Astrocyte (in vitro differentiated cells and primary cell): ENCODE measurements at regions not wholly inside any gene's neighbourhood (a gene's known extent, or its start where the extent isn't known, plus 50 kb on each side); places are given as distances from the start of the nearest gene placed in this dataset.

ENCODE experiments used
- DNase-seq: peaks from one replicate; pipeline ENCODE4 v3.0.0-alpha.2; 2010; ENCODE audit warnings: low read depth
- FAIRE-seq: peaks from 2 replicates; lab custom pipeline; 2011; peaks lifted over from hg19 to GRCh38; lab: Jason Lieb, UNC
- H2AFZ ChIP-seq: 2 replicates; pipeline ENCODE4 v1.6.0; 2012; ENCODE audit warnings: low read depth, low read length, inconsistent platforms
- H3K27ac ChIP-seq: 2 replicates; pipeline ENCODE4 v1.5.1; 2011; ENCODE audit warnings: low read depth, low read length, inconsistent platforms
- H3K27me3 ChIP-seq: 2 replicates; pipeline ENCODE4 v1.6.0; 2011; ENCODE audit warnings: low read length, inconsistent platforms; ENCODE audit not compliant: insufficient read depth
- H3K36me3 ChIP-seq: 2 replicates; pipeline ENCODE4 v1.5.1; 2011; ENCODE audit warnings: low read length, inconsistent platforms; ENCODE audit not compliant: insufficient read depth
- H3K4me1 ChIP-seq: 2 replicates; pipeline ENCODE4 v1.5.1; 2011; ENCODE audit warnings: low read length, inconsistent platforms; ENCODE audit not compliant: insufficient read depth
- H3K4me2 ChIP-seq: 2 replicates; pipeline ENCODE4 v1.6.0; 2012; ENCODE audit warnings: low read length, inconsistent platforms
- H3K4me3 ChIP-seq: 2 replicates; pipeline ENCODE4 v1.5.1; 2011; ENCODE audit warnings: low read depth, mild to moderate bottlenecking, low read length, inconsistent platforms; ENCODE audit not compliant: insufficient read depth
- H3K79me2 ChIP-seq: 2 replicates; pipeline ENCODE4 v1.6.0; 2012; ENCODE audit warnings: mild to moderate bottlenecking, low read length, inconsistent platforms; ENCODE audit not compliant: insufficient read depth
- H3K9ac ChIP-seq: 2 replicates; pipeline ENCODE4 v1.6.0; 2012; ENCODE audit warnings: mild to moderate bottlenecking, low read length, inconsistent platforms
- H3K9me3 ChIP-seq: 2 replicates; pipeline ENCODE4 v1.5.1; 2012; ENCODE audit warnings: low read depth, mild to moderate bottlenecking, low read length, inconsistent platforms; ENCODE audit not compliant: insufficient read depth
- H4K20me1 ChIP-seq: 2 replicates; pipeline ENCODE4 v1.6.0; 2012; ENCODE audit warnings: low read length, inconsistent platforms; ENCODE audit not compliant: insufficient read depth
- H3K27ac Mint-ChIP-seq: one replicate; pipeline ENCODE4 v1.8.0; 2021; ENCODE audit warnings: mild to moderate bottlenecking, mixed read lengths; ENCODE audit not compliant: unreplicated experiment
- H3K27me3 Mint-ChIP-seq: one replicate; pipeline ENCODE4 v1.8.0; 2021; ENCODE audit warnings: low read depth, mixed read lengths; ENCODE audit not compliant: unreplicated experiment
- H3K36me3 Mint-ChIP-seq: one replicate; pipeline ENCODE4 v1.8.0; 2021; ENCODE audit warnings: low read depth, mixed read lengths; ENCODE audit not compliant: unreplicated experiment
- H3K4me1 Mint-ChIP-seq: one replicate; pipeline ENCODE4 v1.8.0; 2021; ENCODE audit warnings: low read depth, mixed read lengths; ENCODE audit not compliant: unreplicated experiment
- H3K4me3 Mint-ChIP-seq: one replicate; pipeline ENCODE4 v1.8.0; 2021; ENCODE audit warnings: mild to moderate bottlenecking, moderate library complexity, mixed read lengths; ENCODE audit not compliant: unreplicated experiment
- H3K9me3 Mint-ChIP-seq: one replicate; pipeline ENCODE4 v1.8.0; 2021; ENCODE audit warnings: mild to moderate bottlenecking, mixed read lengths; ENCODE audit not compliant: unreplicated experiment
- EZH2 ChIP-seq: IDR thresholded peaks from 2 replicates; pipeline ENCODE4 v1.6.1; 2012; ENCODE audit warnings: mild to moderate bottlenecking, low read length, inconsistent platforms; ENCODE audit not compliant: insufficient read depth
- TF ChIP-seq, protein P1 (sequence below): IDR thresholded peaks from 2 replicates; pipeline ENCODE4 v1.5.1; 2011; ENCODE audit warnings: low read depth, mild to moderate bottlenecking, inconsistent platforms, low read length, moderate library complexity; ENCODE audit not compliant: insufficient read depth

GRCh38 chr16:6099102-6099501, 1001.5 kb upstream of the EEF2KMT start:
- Histone ChIP-seq H3K36me3 (no peaks in the 10 kb centered on the region), H3K9ac (no peak overlapping the region), H3K9me3 (no peaks in the 10 kb centered on the region), H3K27ac (no peak overlapping the region), H3K27me3 (no peaks in the 10 kb centered on the region), H2AFZ (no peak overlapping the region), H3K4me2 (no peak overlapping the region), H4K20me1 (no peaks in the 10 kb centered on the region), H3K4me1 (no peaks in the 10 kb centered on the region), H3K4me3 (no peak overlapping the region), H3K79me2 (no peaks in the 10 kb centered on the region)
- DNase-seq (no peak), FAIRE-seq (no peak)
- no peaks in the 10 kb centered on the region for H3K9me3 Mint-ChIP-seq
- H3K4me3 Mint-ChIP-seq = no peak overlapping the region
- H3K27me3 Mint-ChIP-seq = no peaks in the 10 kb centered on the region
- no peaks in the 10 kb centered on the region for H3K4me1 Mint-ChIP-seq
- no peak overlapping the region for H3K27ac Mint-ChIP-seq
- TF ChIP-seq, protein P1, sequence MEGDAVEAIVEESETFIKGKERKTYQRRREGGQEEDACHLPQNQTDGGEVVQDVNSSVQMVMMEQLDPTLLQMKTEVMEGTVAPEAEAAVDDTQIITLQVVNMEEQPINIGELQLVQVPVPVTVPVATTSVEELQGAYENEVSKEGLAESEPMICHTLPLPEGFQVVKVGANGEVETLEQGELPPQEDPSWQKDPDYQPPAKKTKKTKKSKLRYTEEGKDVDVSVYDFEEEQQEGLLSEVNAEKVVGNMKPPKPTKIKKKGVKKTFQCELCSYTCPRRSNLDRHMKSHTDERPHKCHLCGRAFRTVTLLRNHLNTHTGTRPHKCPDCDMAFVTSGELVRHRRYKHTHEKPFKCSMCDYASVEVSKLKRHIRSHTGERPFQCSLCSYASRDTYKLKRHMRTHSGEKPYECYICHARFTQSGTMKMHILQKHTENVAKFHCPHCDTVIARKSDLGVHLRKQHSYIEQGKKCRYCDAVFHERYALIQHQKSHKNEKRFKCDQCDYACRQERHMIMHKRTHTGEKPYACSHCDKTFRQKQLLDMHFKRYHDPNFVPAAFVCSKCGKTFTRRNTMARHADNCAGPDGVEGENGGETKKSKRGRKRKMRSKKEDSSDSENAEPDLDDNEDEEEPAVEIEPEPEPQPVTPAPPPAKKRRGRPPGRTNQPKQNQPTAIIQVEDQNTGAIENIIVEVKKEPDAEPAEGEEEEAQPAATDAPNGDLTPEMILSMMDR = no peak
- no peak for TF ChIP-seq EZH2
- H3K36me3 Mint-ChIP-seq = no peaks in the 10 kb centered on the region

DNA sequence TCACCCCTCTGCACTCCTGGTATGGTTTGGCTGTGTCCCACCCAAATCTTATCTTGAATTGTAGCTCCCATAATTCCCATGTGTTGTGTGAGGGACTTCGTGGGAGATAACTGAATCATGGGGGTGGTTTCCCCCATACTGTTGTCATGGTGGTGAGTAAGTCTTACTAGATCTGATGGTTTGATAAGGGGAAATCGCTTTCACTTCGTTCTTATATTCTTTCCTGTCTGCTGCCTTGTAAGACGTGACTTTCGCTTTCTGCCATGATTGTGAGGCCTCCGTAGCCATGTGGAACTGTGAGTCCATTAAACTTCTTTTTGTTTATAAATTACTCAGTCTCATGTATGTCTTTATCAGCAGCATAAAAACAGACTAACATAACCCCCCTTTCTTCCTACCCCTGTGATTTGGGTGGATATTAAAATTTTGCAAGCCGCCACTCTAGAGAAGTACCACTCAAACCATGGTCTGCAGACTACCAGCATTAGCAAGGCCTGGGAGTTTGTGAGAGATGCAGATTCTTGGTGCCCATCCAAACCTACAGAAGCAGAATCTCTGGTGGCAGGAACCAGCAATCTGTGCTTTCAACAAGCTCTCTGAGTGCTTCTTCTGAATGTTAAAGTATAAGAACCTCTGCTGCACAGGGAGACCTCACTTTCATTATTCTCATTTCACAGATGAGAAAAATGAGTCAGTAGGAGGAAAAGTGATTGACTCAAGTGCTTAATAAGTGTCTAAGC, 999.5 kb upstream of the EEF2KMT start:
- no peaks in the 10 kb centered on the region for H4K20me1 ChIP-seq
- Mint-ChIP-seq H3K36me3 (no peaks in the 10 kb centered on the region), H3K27me3 (no peaks in the 10 kb centered on the region), H3K4me3 (no peak overlapping the region), H3K4me1 (no peaks in the 10 kb centered on the region), H3K27ac (no peak overlapping the region), H3K9me3 (peaks cover 2% of the 10 kb centered on the region)
- no peaks in the 10 kb centered on the region for H3K27me3 ChIP-seq
- H3K4me2 ChIP-seq = no peak overlapping the region
- no peak overlapping the region for H3K4me3 ChIP-seq
- H3K9ac ChIP-seq = no peak overlapping the region
- peaks cover 2% of the 10 kb centered on the region for H3K9me3 ChIP-seq
- no peak overlapping the region for H2AFZ ChIP-seq
- H3K36me3 ChIP-seq = no peaks in the 10 kb centered on the region
- H3K4me1 ChIP-seq = no peaks in the 10 kb centered on the region
- FAIRE-seq (no peak), DNase-seq (peak; percentile 30)
- H3K79me2 ChIP-seq = no peaks in the 10 kb centered on the region
- TF ChIP-seq, protein P1 = no peak
- no peak for TF ChIP-seq EZH2
- H3K27ac ChIP-seq = no peak overlapping the region

GRCh38 chr16:6095414-6095813, 997.8 kb upstream of the EEF2KMT start:
- Mint-ChIP-seq H3K9me3 (peaks cover 4% of the 10 kb centered on the region), H3K36me3 (no peaks in the 10 kb centered on the region), H3K4me3 (no peak overlapping the region), H3K4me1 (no peaks in the 10 kb centered on the region), H3K27ac (no peak overlapping the region), H3K27me3 (no peaks in the 10 kb centered on the region)
- peaks cover 2% of the 10 kb centered on the region for H3K9me3 ChIP-seq
- no peak overlapping the region for H3K9ac ChIP-seq
- H4K20me1 ChIP-seq = no peaks in the 10 kb centered on the region
- no peaks in the 10 kb centered on the region for H3K36me3 ChIP-seq
- no peaks in the 10 kb centered on the region for H3K79me2 ChIP-seq
- no peak overlapping the region for H3K4me3 ChIP-seq
- H3K27ac ChIP-seq = no peak overlapping the region
- DNase-seq (no peak), FAIRE-seq (no peak)
- TF ChIP-seq EZH2 = no peak
- TF ChIP-seq, protein P1 = no peak
- no peak overlapping the region for H3K4me2 ChIP-seq
- H3K27me3 ChIP-seq = no peaks in the 10 kb centered on the region
- H3K4me1 ChIP-seq = no peaks in the 10 kb centered on the region
- H2AFZ ChIP-seq = no peak overlapping the region
